Gastrocnemius medialis (tissue), 4 donors: ENCODE measurements at regions not wholly inside any gene's neighbourhood (a gene's known extent, or its start where the extent isn't known, plus 50 kb on each side); places are given as distances from the start of the nearest gene placed in this dataset.

Experiments used
- CTCF ChIP-seq, 5 experiments: fragments of 450-650 bp in 3 of 5; fragments of 200-600 bp in 2 of 5; sonication (generic) in 2 of 5; IDR thresholded peaks in 4 of 5; conservative IDR thresholded peaks in 1 of 5; 1 replicate in 4 of 5; 2 replicates in 1 of 5; pipeline ENCODE4 v1.5.1; 2016 to 2019; ENCODE audit warnings: antibody characterized with exemption in 5 of 5, mild to moderate bottlenecking in 3 of 5, moderate library complexity in 3 of 5
- POLR2A ChIP-seq, 2 donors: fragments of 450-650 bp; IDR thresholded peaks; one replicate each; pipeline ENCODE4 v1.6.1; 2017; ENCODE audit warnings: antibody characterized with exemption in 2 of 2, mild to moderate bottlenecking in 2 of 2, moderate library complexity in 2 of 2

GRCh38 chr5:34519489-34520220 is 136.5 kb upstream of the RAI14 start:
- TF ChIP-seq POLR2A (IDR thresholded peaks at IDR 0.05) (no peak), CTCF (IDR thresholded peaks at IDR 0.05 in 4 of 5, conservative IDR thresholded peaks at IDR 0.05 in 1 of 5) (no peak)
